NCI-H1417 treated with DMSO at 0.1 percent for 48 hours (cell line): ENCODE measurements at regions not wholly inside any gene's neighbourhood (a gene's known extent, or its start where the extent isn't known, plus 50 kb on each side); places are given as distances from the start of the nearest gene placed in this dataset.

ENCODE experiments used
- DNase-seq: peaks from one replicate; lab custom pipeline; 2025; lab: John Stamatoyannopoulos, UW

DNA sequence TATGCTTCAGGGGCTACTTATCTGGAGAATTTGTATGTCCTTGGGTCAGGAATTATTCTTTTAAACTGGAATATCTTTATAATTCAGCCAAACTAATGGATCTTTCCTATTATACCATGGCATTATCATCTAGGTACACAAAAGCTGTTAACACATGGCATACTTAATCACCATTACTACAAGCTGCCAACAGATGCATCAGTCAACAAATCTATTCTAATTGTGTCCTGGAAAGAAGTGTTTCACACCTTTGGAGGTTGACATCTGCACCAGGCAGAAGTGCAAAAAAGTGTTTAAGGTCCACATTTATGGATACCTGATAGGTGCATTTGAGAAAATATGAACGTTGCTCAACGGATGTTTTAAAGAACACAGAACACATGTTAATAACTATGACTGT lies 470.2 kb upstream of the ADGRL2 start:
- no peak for DNase-seq

DNA sequence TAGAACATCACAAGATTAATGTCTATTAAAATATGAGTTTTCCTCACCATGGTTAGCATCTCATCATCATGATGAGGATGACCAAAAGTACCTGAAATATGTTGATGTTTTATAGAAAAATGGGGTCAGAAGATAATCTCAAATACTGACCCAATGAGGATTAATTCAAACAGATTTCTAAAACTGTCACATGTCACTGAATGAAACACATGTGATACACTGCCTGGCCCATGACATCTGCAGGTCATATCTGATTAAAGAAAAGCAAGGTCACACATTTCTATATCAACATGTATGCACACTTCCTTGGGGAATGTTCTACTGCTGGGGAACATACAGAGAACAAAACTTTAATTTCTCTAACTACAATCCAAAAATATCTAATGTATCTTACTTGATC lies 470.6 kb upstream of the ADGRL2 start:
- no peak for DNase-seq

DNA sequence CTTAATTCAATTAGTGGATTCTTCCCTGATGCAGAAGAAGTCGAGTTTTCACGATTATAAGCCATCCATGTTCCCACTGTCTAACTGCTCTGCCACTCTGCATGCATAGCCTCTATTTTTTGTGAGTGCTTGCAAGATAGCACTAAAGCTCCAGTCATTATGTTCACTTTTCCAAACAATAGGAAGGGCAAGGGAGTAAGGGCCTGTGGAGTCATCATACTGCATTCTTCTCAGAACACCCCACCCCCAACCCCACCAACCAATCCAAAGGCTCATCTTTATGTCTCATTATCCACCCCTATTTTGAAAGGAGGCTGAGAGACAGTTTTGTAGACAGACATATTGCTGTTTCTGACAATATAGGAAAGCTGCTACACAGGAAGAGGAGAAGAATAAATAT lies 471.7 kb upstream of the ADGRL2 start:
- DNase-seq = no peak

DNA sequence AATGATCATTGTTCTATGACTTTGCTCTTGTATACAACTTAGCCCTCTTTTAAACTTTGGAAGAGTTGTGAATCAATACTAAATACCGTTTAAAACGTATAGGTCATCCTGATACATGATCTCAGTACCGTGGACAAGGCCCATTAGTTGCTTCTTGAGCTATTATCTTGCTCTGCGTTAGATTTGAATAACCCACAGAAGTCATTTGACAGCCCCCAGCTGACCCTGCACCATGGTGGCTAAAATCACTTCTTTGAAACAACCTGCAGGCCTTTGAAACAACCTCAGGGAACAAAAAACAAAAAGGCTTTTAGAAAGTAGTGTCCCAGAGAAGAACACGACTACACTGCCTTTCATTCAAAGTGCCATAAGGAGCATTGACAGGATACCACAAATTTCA lies 473.0 kb upstream of the ADGRL2 start:
- DNase-seq = no peak

DNA sequence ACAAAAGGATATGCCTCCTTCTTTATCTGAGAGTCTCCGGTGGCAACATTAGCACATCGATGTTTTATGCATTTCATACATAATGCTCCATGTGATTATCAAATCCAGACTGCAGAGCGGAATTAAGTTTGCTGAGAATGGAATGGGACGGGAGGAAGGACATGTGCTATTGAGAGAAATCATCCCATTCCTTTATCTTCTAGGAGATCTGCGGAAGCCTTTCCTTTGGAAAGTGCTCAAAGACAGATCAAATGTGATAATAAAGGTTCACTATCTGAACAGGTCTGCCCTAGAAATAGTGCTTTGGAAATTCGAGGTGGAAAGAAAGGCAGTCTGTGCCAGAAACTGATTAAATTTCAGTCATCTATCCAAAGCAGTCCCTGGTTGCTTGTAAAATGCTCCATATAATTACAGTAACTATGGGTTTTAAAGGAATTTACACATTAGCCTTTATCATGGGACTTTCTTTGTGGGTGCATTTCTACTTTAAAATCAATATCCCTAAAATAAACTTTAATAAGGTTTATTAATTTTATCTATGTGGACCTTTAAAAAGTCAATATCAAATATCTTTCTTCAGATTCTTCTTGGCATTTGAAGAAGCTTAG lies 473.5 kb upstream of the ADGRL2 start:
- DNase-seq = no peak

DNA sequence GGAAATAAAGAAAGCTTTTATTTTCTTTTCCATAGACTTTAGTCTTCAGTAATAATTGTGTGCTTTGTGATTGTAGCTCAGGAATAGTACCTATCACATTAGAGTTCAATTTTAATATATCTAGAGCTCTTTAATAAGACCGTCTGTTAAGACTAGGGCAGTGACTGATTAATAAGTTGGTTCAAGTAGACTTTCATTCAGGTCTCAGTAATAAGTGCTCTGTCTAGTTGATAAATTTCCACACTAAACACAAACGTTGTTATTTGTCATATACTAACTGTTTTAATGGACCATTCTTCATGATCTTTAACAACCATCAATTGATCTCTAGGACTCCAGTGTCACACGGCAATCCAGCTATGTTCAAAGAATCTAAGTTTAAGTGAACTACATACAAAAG lies 474.5 kb upstream of the ADGRL2 start:
- no peak for DNase-seq

DNA sequence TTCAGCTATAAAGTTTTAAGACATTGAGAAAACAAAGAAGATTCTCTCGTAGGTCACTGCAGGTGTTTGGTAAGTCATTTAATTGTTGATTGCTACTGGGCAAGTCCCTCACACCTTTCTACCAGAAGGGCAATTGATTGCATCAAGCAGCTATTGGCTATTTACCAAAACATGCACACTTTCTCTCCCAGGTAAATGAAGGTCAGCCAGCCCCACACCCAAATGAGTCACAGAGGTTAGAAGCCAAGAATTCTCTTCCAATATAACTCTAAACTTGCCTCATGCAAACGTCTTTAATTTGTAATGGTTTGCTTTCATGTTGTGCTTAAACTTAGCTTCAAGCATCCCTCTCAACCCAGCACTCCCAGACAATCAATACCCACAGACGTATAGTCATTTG lies 475.3 kb upstream of the ADGRL2 start:
- no peak for DNase-seq

DNA sequence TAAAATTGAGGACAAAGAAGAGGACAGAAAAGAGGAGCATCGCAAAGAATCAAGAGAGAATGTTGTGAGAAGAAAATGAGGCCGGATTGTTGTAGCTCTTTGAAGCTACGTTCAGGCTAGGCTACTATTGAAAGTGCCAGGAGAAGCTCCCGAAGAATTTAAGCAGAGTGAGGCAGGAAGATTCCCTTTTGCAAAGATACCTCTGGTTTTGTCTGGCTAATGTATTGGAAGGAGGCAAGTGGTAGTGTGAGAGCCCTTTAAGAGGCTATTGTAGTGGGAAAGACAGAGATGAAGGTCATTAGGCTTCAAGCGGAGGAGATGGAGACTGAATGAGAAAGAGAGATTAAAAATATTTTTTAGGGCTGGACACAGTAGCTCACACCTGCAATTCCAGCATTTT lies 476.9 kb upstream of the ADGRL2 start:
- no peak for DNase-seq

DNA sequence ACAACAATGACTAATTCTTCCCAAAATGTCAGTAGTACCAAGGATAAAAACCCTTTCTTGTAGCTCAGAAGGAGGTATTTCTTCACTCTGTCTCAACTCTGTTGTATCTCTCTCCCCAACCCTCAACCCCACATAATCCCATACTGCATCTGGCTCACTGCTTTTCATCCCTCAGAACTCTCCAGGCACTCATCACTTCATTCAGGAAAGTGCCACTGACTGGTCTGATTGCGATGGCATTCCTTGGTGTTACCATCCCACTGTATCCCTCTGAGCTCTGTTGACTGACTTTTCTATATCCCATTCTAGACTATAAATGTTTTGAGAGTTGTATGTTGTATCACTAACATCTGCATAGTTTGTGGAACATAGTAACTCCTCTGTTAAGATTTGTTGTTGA lies 483.5 kb upstream of the ADGRL2 start:
- DNase-seq = no peak

DNA sequence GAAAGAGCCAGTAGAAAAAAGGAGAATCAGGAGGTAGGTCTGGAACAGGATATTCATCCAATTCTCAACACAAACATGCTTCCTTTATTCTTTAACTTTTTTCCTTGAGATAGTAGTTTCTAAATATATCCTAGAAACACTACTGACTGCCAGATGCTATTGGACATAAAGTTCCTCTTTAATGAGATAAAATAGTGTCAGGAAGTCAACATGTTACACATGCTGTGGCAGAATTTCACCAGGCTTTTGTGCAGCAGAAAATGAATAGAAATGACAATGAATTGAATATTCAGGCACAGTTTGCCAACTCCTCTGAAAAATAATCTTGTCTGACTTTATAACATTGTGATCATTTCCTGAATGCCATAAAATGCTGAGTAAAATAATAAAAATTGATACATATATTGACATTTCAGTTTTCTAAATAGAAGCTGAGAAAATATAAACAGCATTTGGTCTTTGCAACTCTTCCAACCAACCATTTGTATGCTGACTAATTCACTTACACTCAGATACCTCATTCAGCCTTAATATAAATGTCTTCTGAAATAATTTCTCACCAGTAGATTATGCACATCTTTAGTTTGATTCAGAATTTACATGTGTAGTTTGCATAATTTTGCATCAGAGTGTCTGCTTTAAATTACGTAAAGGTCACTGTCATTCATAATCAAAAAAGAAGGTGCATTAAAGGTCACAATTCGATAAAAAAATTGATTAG lies 486.1 kb upstream of the ADGRL2 start:
- no peak for DNase-seq

DNA sequence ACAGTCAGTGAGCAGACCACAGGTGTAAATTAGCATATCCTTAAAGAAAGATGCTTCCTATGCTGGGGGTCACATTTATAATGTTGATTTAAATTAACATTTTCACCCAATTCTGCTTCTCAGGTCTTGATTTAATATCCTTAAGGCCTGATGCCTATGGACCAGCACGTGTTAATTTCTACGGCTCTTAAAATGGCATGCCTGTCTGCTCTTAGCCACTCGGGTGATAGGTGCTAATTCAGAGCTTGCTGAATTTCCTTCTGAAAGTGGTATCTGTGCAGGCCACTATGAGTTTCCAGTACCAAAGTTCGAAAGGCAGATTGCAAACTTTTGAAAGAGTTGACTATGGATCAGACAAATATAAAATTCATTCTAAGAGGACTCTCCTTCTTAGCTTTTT lies 487.4 kb upstream of the ADGRL2 start:
- no peak for DNase-seq

DNA sequence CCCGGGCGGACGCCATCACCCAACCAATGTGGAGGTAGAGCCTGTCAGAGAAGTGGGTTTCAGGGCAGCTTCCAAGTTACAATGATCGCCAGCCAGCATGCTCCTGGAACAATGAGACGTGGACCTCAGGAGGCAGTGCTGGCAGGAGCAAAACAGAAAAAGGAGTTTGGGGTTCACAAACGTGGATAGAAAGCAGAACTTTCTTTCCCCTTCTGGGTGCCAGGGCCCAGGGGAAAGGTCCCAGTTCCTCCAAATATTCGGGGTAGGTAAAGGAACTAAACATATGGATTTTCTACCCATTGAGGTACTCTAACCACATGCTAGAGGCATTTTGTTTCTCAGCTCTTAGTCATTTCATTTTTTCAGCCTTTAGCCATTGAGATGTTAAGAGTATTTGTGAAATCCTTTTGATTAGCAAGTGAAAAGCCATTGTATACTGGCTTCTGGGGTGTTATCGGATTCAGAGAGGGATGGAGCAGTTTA lies 488.4 kb upstream of the ADGRL2 start:
- DNase-seq = no peak

DNA sequence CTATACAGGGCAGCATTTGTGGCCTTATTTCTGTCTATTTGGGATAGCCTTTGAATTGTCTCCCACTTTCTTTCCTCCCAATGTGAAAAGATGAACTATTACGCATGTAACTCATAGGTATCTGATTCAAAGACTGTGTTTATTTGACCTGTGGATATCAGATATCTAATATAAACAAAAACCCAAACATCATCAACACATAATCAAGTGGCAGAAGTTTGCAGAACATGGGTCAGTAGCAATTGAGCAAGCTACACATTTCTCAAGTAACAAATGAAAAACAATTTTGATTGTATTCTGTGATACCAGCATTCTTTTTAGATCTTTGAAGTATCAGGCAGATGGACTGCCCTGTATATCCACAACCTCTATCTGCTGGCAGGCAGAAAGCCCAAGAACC lies 490.5 kb upstream of the ADGRL2 start:
- DNase-seq = no peak

DNA sequence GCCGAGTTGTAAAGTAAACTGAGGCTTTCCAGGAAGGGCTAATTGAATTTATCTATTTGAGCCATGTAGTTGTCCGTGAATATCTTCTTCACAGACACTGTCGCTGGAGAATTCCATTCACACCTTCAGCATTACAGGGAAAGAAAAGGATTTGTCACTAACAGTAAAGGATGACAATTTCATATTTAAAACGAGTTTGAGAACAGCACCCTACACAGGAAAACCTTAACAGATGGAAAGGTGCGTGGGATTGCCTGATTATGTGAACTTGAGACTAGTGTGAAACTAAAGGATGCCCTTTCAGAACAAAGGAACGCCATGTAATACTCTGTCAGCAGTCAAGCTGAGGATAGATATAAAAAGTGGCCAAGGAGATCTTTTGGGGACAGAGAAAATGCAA lies 492.5 kb upstream of the ADGRL2 start:
- no peak for DNase-seq

DNA sequence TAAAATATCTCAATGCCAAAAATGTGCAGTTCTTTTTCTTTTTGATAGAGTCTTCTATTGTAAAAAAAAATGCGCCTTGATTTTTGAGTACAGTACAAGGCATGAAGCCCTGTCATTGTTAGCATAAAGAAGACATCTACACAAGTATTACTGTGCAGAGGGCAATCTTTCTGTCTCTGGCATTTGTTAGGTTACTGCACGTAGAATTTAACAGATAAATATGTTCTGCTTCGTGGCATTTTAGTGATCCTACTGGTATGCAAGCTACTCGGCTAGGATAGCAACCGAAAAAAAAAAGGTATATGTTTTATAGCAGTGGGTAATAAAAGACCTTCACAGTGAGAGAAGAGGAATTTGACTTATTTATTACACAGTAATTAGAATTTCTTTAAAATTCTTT lies 492.9 kb upstream of the ADGRL2 start:
- no peak for DNase-seq

DNA sequence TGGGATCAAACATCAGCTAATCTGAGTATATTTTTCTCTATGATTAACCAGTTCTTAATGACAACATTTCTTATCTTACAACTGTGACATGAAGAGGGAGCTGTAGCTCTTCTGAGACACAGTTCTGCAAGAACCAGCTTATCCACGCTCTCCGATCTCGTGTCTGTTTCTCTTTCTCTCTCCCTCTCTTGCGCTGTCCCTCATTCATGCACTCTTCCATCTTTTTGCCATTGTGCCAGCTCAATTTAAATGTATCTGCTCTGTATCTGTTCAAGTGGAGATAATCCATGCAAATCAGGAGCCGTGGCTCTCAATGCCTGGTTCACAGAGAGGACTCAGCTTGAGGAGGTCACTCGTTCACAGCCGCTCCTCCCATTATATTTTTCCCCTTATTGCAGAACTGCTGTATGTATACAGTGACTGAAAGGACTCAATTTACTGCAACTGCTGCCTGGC lies 494.7 kb upstream of the ADGRL2 start:
- DNase-seq = peak; percentile 64

DNA sequence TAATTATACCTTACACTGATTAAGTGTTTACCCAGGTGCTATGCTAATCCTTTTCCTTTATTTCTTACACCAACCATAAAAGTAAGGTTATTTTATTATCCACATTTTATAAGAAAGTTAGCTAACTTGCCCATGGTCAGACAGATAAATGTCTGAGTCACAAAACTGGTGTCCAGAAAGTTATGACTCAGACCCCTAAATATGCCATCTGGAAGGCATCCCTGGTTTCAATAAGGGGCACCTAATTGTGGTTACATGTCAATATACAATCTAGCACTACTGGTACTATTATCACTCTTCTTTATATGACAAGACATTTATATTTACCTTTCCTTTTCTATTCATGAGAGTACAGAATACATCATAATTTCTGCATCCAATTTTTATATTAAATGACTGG lies 496.5 kb upstream of the ADGRL2 start:
- no peak for DNase-seq

DNA sequence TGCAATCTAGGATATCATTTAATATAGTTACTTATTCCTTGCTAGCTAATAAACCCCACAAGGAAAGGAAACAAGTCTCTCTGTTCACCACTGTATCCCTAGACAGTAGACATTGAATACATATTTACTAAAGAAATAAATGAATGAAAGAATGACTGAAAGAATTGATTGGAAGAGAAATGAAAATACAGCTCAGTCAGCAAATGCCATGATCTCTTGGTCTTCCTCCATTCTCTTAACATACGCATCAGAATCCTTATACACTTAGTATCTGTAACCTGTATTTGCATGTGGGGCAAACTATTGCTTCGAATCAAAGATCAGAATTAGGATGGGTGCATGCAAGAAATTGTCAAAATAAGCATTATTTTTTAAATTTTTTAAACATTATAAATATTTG lies 500.8 kb upstream of the ADGRL2 start:
- DNase-seq = no peak

DNA sequence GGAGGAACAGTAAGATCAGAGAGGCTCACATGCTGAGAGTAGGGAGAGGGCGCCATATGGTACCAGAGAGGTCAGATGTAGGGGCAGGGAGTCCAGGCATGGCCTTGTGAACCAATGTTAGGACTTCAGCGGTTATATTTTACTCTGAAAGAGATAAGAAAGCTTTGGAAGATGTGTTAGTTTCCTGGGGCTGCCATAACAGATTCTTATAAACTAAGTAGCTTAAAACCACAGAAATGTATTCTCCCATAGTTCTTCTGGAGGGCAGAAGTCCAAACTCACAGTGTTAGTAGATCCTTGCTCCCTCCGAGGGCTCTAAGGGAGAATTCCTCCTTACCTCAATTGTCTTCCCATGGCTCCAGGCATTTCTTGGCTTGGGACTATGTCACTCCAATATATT lies 502.5 kb upstream of the ADGRL2 start:
- DNase-seq = no peak

DNA sequence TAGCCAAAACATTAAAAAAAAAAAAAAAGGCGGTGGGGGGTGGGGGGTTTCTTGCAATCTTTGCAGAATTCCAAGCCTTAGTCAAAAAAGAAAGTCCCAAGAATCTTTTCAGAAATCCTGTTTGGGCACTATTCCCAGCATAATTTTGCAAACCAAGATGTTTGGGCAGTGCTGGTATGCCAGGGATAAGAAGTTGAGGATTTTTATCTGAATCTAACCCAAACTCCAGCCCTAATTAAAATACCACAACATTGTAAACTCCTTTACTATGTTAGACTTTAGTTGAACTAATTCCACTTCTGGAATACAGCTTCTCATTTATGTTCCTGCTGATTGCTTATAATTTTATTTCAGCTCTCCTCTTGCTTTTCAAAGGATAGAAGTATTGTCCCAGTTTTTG lies 504.1 kb upstream of the ADGRL2 start:
- no peak for DNase-seq

DNA sequence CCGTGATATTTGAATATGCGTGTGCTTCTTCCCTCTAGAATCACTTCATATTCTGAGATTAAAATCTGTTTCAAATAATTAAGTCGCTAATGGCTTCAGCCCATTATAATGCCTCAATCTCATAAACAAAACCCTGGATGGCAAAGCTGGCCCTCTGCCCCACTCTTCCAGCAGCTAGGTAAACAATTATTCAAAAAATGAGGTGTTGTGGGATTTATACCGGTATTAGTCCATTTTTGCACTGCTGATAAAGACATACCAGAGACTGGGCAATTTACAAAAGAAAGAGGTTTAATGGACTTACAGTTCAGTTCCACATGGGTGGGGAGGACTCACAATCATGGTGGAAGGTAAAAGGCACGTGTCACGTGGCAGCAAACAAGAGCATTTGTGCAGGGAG lies 510.4 kb upstream of the ADGRL2 start:
- no peak for DNase-seq

DNA sequence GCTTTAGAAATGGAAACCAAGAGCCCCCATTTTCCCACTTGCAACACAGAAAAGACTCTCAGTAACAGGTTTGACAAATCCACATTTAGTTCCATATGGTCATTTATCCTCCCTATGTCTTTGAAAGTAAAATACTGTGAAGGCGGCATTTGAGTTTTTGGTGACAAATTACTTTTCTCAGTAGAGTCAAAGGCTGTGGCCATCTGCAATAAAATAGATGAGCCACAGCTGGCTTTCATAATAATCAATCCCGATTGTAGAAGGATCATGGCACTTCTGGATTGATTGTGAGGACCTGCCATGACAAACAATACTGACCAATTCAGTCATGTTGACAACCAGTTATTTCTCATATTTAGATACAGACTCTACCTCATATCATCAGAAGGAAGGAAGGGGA lies 512.0 kb upstream of the ADGRL2 start:
- no peak for DNase-seq

DNA sequence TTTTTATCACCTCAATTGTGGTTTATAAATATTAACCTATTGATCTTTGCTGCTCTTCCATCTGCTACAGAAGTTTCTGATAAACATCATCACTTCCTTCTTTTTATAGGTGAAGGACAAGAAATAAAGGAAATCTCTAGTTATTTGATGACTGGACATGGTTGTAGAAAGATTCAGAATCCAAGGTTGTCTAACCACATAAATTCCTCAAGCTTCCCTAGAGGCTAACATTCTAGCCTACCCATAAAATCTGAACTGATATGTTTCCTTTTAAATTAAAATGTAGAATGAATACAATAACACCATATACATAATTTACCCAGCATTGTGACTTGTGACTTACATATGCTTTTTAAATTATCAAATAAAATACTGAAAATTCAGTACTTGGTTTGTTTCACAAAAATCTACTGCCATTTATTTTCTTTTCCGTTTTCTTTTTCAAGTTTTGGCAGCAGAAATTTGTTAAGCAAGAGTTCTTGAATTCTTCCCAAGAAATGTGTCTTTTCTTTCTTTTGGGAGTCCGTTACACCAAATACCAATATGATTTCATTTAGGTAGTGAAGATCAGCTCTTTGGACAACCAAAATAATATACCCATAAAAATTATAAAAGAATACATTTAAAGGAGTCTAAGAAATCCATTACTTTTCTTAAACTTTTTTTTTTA lies 513.2 kb upstream of the ADGRL2 start:
- no peak for DNase-seq
